ENCODE measurements at regions not wholly inside any gene's neighbourhood (a gene's known extent, or its start where the extent isn't known, plus 50 kb on each side); places are given as distances from the start of the nearest gene placed in this dataset.
"Not testable (repeated sequence)": the region's sequence is repeated elsewhere in the genome, so short reads cannot be mapped to it uniquely, and the experiment has no call there.

- no peak for DNase-seq
Observed at GRCh38 chr9:135273008-135273407, 185.5 kb downstream of the OLFM1 start.

GRCh38 chr9:135275163-135275562, 187.7 kb downstream of the OLFM1 start:
- no peak for DNase-seq

DNA sequence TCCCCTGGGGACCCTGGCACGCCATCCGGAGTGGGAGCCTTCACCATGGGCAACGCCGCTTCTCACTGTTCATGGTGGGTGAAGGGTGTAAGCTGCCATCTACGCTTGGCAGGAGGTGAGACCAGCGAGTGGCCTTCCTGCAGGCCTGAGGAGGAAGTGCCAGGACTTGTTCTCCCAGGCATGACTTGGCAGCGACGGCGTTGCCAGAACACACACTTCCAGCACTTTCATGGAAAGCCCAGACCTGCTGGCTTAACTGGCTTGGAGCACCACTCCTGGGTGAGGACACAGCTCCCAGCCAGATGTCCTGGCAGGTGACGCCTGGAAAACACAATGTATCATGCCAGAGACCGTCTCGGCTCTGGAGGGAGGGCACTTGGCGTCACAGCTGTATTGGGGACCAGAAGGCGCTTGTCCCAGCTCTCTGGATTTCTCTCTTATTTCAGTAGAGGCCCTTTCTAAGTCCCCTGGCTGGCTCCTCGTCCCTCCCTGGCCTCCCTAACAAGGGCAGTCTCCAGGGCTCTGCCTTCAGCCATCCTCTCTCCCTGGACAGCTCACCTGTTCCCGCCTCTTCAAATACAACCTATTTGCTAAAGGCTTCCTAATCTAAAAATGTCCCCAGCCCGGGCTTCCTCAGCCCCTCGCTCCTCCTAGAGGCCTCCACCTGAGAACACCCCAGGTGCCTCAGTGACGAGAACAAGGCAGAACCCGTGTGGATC, 188.3 kb downstream of the OLFM1 start:
- peak in 2 of 3 donors; percentile 14 to 22 for DNase-seq

DNA sequence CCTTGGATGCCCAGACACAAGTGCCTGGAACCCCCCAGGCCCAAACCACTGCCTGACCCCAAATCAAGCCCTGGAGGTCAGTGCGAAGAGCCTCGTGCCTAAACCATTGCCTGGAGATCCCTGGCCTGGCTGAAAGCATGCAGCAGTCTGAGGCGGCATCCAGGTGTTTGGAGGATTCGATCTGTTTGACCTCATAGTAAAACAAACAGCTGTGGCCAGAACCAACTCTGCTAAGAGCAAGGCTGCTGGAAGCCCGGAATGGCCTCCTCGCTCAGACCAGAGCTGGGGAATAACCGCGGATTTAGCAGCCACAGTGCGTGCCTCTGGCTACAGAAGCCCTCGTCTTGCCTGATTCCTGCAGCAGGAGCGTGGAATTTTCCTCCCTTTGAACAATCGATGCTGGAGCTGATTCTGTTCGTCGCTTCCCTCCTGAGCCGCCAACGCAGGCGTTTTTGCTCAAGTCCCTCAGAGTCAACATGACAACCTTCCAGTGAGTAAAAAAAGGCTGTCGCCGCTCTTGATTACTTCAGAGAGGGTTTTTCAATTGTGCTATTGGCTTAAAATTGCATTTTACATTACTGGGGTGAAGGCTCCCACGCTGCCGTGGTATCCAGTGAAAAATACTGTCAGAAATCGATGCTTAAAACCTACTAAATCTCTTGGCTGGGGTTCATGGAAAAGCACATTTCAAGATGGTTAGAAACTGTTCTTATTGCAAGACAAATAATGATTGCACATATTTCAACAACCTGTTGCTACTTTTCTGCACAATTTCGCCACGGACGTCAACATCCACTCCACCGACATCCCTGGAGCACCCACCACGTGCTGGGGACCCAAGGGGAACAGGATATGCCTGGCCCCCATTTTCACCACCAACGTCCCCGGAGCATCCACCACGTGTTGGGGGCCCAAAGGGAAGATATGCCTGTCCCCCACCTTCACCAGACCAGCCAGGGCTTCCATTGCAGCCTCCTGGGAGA, 190.0 kb downstream of the OLFM1 start:
- no peak for DNase-seq

GRCh38 chr9:135278586-135278985, 191.1 kb downstream of the OLFM1 start:
- no peak for DNase-seq

GRCh38 chr9:135279385-135279784, 191.9 kb downstream of the OLFM1 start:
- DNase-seq = no peak

- no peak for DNase-seq
Observed at GRCh38 chr9:135279834-135280393, 192.4 kb downstream of the OLFM1 start.

DNA sequence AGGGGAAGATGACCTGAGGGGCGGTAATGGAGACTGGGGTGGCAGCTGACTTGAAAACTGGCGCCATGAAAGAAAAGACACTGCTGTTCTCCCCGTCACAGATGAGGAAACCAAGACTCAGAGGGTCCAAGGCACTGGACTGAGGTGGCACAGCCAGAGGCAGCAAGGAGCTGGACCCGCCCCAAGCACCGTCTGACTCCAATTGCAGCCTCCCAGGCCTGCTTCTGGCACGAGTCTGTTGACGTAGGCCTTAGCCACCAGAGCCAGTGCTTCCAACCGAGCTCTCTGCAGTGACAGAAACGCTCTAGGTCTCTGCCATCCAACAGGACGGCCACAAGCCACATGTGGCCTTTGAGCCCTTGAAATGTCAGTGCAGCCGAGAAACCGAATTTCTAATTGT, 193.2 kb downstream of the OLFM1 start:
- no peak for DNase-seq

DNA sequence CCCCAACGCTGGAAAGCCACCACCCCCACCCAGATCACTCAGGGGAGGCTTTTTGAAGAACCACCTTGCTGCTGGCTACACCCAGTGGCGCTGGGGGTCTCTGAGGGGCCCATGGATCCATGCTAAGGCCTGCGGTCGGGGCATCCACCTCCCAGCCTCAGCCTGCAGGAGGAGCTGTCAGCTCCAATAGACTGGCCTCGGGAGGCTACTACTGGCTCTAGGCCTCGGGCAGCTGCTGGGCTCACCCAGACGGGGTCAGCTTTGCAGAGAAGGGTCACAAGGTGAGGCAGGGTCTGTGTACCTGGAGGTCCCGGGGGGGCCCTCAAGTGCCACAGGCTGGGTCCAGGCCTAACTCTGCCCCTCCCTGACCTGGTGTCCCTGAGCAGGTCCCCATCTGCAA, 193.7 kb downstream of the OLFM1 start:
- DNase-seq = no peak

- peak; percentile 27 to 72 (median 48) for DNase-seq
Observed at GRCh38 chr9:135281791-135282737, 194.6 kb downstream of the OLFM1 start.

DNA sequence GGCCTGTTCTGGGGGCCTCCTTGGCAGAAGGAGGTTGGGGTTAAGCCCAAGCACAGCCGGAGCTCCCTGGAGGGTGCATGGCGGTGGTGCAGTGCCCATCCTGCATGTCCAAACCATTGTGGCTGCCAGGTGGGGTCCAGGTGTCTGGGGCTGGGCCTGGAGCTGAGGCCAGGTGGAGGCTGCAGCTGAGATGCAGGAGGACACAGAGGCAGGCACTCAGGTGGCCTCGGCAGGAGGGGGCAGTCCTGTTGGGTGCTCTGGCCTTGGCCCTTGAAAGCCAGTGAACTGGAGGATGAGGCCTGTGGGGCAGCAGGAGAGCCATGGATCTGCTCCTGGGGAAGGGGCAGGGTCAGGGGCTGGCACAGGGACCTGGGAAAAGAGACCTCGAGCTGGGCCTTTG, 195.3 kb downstream of the OLFM1 start:
- DNase-seq = no peak

- no peak for DNase-seq
Observed at GRCh38 chr9:135283671-135284070, 195.9 kb upstream of the PPP1R26 start.

- DNase-seq = no peak
Observed at GRCh38 chr9:135284386-135285134, 195.0 kb upstream of the PPP1R26 start.

GRCh38 chr9:135286187-135286925, 193.2 kb upstream of the PPP1R26 start:
- DNase-seq = not testable (repeated sequence)

DNA sequence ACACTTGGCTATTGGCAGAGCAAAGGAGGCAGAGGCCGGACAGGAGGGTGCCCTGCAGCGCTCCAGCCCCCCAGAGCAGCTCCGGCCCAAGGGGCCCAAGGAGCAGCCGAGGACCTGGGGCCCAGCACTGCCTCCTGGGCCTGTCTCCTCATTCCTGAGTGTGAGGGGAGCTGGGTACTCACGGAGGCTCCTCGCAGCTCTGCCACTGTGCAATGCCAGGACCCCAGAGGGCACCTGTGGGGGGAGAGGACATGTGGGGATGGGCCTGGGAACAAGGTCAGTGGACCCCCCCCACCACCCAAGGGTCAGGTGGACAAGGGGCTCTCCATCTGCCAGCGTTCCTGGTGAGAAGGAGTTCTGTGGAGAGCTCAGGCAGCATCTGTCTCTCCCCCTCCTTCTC, 192.6 kb upstream of the PPP1R26 start:
- no peak for DNase-seq

DNA sequence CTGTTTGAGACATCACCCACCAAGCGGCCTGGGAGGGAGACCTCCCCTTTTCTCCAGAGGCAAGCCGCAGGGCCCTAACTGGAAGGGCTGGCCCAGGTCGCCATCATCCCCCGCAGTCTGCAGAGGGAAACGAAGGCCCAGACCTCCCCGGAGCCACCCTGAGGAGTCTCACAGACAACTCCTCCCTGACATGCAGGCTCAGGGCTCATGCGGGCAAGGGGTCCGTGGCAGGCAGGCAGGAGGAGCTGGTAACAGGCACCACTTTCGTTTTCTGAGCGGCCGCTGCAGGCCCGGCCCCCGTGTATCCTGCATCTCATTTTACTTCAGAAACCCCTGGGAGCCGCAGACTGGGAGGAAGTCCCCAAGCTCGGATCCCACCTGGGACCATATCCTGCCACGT, 192.0 kb upstream of the PPP1R26 start:
- DNase-seq = no peak

DNA sequence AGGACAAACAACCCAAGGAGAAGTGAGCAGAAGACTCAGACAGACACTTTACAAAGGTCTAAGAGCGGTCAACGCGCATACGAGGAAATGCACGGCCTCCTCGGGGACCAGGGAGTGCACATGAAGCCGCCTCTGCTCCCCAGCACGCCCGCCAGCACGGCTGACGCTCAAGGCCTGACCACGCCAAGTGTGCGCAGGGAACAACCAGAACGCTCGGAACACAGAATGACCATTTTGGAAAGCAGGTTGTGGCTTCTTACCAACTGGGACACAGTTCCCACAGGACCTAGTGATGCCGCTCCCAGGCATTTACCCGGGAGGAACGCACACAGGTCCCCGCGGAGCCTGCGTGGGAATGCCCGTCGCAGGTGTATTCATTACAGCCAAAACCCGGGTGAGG, 191.5 kb upstream of the PPP1R26 start:
- DNase-seq = no peak

DNA sequence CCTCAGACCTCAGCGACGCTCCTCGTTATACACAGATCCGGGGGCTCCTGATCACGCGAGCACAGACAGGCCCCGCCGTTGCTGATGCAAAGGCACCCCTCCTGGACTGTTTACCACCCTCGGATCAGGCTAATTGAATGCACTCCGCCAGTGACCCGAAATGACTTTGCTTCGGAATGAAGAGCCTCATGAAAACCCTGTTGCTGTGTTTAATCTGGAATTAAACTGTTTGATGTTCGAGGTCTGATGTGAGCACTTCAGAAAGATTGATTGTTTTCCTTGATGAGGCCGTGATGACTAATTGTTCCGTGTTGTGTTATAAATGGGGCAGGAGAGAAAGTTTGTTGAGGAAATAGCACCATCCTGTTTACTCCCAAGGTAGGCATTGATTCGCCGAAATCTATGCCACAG, 190.5 kb upstream of the PPP1R26 start:
- DNase-seq = no peak

- DNase-seq = no peak
Observed at GRCh38 chr9:135290086-135290485, 189.5 kb upstream of the PPP1R26 start.

DNA sequence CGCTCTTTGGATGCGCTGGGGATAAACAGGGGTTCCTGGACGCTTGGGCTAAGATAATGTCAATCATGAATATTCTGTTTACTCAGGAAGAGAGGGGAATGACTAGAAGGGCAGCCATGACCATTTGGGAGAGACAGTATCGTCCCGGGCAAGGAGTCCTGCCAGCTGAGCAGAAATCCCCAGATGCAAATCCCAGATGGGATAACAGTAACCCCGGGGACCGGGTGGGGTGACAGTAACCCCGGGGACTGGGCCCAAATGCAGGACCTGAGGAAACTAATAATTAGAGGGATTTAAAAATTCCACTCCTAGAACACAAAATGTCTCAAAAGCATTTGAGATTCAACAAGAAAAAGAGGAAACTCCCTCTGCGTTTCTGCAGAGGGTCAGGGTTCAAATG, 189.0 kb upstream of the PPP1R26 start:
- no peak for DNase-seq
